Neural crest cell (in vitro differentiated cells): ENCODE measurements at regions not wholly inside any gene's neighbourhood (a gene's known extent, or its start where the extent isn't known, plus 50 kb on each side); places are given as distances from the start of the nearest gene placed in this dataset.

Source experiments
- DNase-seq: peaks from one replicate; pipeline ENCODE4 v3.0.0; 2021; ENCODE audit warnings: low read depth, mixed read lengths, low spot score
- H3K27ac Mint-ChIP-seq: one replicate; pipeline ENCODE4 v1.8.0; 2021; ENCODE audit warnings: mild to moderate bottlenecking, mixed read lengths; ENCODE audit not compliant: unreplicated experiment
- H3K27me3 Mint-ChIP-seq: 2 replicates; pipeline ENCODE4 v1.8.0; 2021; ENCODE audit warnings: low read depth, mild to moderate bottlenecking, mixed read lengths
- H3K36me3 Mint-ChIP-seq: 2 replicates; pipeline ENCODE4 v1.8.0; 2021; ENCODE audit warnings: low read depth, mild to moderate bottlenecking, mixed read lengths
- H3K4me1 Mint-ChIP-seq: 2 replicates; pipeline ENCODE4 v1.8.0; 2021; ENCODE audit warnings: mixed read lengths
- H3K4me3 Mint-ChIP-seq: one replicate; pipeline ENCODE4 v1.8.0; 2021; ENCODE audit warnings: mild to moderate bottlenecking, mixed read lengths
- H3K9me3 Mint-ChIP-seq: 2 replicates; pipeline ENCODE4 v1.8.0; 2021; ENCODE audit warnings: mixed read lengths
- TF ChIP-seq, protein P1 (sequence below): fragments of 200-600 bp; sonication (generic); conservative IDR thresholded peaks from 2 replicates; pipeline ENCODE4 v1.5.0; 2021; ENCODE audit warnings: antibody characterized with exemption, mild to moderate bottlenecking

DNA sequence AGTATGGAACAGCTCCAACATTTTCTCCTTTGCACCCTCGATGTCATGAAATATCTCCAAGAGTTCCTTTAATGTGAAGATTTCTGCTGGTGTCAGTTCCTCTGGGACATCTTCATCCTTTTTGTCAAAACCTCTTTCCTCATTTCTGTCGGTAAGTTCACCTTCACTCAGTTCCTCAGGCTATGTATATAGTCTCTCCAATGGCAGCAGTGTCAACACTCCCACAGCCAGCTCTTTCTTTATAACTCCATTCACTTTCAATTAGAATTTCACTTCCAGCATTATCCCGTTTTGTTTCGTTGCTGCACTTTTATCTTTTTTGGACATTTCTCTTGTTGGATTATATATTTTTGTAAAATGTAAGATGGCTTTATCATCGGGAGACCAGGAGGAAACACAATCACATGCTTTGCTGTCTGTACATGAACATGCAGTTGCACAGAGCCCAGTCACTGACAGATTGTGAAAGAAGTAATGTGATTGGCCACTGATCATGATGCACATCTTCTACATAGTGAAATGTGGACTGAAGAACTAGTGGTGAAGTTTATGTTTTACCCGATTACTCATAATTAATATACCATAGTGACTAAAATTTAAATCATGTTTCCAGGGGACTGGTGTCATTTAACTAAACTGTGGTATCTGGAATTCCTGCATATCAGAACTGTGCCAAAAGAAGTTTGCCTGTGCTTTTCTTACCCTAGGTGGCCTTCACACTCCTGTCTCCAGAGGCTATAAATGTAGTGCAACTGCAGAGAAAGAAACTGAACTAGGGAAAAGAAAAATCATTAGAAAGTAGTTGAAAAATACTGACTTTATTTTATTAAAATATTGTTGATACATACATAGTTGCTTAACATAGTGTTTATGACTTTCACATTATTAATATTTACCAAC is 289.6 kb downstream of the PPP1R3A start:
- no peak for DNase-seq
- no peaks in the 10 kb centered on the region for H3K36me3 Mint-ChIP-seq
- no peaks in the 10 kb centered on the region for H3K27me3 Mint-ChIP-seq
- TF ChIP-seq, protein P1, sequence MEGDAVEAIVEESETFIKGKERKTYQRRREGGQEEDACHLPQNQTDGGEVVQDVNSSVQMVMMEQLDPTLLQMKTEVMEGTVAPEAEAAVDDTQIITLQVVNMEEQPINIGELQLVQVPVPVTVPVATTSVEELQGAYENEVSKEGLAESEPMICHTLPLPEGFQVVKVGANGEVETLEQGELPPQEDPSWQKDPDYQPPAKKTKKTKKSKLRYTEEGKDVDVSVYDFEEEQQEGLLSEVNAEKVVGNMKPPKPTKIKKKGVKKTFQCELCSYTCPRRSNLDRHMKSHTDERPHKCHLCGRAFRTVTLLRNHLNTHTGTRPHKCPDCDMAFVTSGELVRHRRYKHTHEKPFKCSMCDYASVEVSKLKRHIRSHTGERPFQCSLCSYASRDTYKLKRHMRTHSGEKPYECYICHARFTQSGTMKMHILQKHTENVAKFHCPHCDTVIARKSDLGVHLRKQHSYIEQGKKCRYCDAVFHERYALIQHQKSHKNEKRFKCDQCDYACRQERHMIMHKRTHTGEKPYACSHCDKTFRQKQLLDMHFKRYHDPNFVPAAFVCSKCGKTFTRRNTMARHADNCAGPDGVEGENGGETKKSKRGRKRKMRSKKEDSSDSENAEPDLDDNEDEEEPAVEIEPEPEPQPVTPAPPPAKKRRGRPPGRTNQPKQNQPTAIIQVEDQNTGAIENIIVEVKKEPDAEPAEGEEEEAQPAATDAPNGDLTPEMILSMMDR, result no peak
- H3K9me3 Mint-ChIP-seq, result peaks cover 8% of the 10 kb centered on the region
- no peaks in the 10 kb centered on the region for H3K4me1 Mint-ChIP-seq
- no peak overlapping the region for H3K27ac Mint-ChIP-seq
- H3K4me3 Mint-ChIP-seq, result no peak overlapping the region

DNA sequence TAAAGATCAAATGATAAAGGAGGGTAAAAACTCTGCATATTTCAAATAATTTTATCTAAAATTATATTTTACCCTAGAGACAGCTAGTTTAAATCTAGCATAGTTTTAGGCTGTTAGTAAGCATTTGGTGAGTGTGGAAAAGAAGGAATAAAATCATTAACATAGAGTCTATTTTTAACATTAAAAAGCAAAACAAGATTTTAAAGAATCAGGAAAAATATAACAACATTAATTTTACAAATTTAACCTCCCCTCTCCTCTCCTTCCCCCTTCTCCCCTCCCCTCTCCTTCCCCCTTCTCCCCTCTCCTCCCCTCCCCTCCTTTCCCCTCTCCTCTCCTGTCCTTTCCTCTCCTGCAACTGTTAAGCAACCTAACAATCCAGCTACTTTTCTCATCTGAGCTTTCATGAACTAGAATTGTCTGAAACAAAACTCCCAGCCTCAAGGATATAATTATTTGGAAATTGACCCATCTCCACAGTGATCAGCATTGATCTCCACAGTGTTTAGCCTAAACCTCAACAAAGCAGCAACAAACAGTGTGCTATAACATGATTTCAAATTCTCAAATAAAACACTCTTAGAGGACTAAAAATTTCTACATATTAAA is 293.2 kb downstream of the PPP1R3A start:
- H3K9me3 Mint-ChIP-seq, result peaks cover 8% of the 10 kb centered on the region
- no peak overlapping the region for H3K27ac Mint-ChIP-seq
- TF ChIP-seq, protein P1, result no peak
- peaks cover 2% of the 10 kb centered on the region for H3K36me3 Mint-ChIP-seq
- H3K4me1 Mint-ChIP-seq, result no peaks in the 10 kb centered on the region
- H3K4me3 Mint-ChIP-seq, result no peak overlapping the region
- no peaks in the 10 kb centered on the region for H3K27me3 Mint-ChIP-seq
- DNase-seq, result no peak

DNA sequence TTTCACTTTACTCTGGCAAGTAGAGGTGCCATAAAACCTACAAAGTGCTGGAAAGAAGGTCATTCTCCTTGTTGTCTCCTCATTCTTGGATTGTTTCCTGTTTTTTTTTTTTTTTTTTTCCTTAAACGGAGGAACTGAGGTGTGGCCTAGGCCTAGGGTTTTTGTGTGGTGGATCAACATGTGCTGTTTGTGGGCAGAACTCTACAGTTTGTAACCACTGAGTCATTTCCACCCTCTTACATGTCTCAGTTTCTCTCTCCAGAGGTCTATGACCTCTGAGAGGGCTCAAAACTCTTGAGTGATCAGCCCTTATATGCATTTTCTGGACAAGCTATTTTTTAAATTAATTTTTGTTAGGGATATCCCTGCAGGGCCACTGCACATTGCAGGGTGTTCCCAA is 296.0 kb downstream of the PPP1R3A start:
- H3K9me3 Mint-ChIP-seq, result peaks cover 9% of the 10 kb centered on the region
- no peaks in the 10 kb centered on the region for H3K4me1 Mint-ChIP-seq
- DNase-seq, result no peak
- peaks cover 6% of the 10 kb centered on the region for H3K36me3 Mint-ChIP-seq
- H3K27me3 Mint-ChIP-seq, result no peaks in the 10 kb centered on the region
- no peak overlapping the region for H3K27ac Mint-ChIP-seq
- TF ChIP-seq, protein P1, result no peak
- H3K4me3 Mint-ChIP-seq, result no peak overlapping the region

DNA sequence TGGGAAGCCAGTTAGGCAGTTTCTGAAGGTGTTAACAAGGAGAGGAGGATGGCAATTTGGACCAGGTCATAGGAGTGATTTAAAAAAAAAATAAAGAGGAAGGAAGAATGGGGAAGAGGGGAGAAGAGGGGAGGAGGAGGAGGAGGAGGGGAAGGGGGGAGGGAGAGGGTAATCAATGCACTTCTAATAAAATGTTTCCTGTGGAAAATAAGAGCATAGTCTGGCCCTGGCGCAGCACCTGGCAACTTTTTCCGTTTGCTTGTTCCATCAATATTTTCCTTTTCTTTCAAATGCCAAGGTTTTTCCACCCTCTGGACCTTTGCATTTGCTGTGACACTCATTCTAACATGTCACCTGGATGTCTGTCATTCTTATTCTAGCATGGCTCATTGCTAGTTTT is 308.2 kb downstream of the PPP1R3A start:
- Mint-ChIP-seq H3K9me3 (peaks cover 8% of the 10 kb centered on the region), H3K27me3 (peaks cover 3% of the 10 kb centered on the region), H3K4me3 (no peak overlapping the region), H3K27ac (no peak overlapping the region), H3K36me3 (no peaks in the 10 kb centered on the region), H3K4me1 (no peaks in the 10 kb centered on the region)
- DNase-seq, result no peak
- TF ChIP-seq, protein P1, result no peak

DNA sequence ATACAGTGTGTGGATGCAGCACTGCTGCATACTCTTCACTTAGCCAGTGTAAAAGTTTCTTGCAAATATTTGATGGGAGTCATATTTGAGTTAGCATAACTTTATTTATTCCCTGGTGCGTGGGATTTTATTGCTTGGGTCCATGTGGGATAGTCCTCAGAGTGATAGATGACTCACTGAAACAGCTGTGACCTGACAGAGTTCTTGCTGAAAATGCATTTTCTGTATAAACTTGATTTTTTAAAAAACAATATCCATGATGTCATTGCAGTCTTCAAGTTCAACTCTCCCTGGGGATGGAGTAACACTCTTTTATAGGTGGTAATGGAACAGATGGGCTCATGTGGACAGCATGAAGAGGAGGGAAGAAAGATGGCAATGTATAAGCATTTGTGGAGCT is 310.0 kb downstream of the PPP1R3A start:
- TF ChIP-seq, protein P1, result no peak
- Mint-ChIP-seq H3K4me1 (no peaks in the 10 kb centered on the region), H3K27ac (no peak overlapping the region), H3K36me3 (no peaks in the 10 kb centered on the region), H3K9me3 (peaks cover 5% of the 10 kb centered on the region), H3K27me3 (peaks cover 6% of the 10 kb centered on the region), H3K4me3 (no peak overlapping the region)
- DNase-seq, result no peak
